H9 (cell line): ENCODE measurements at regions not wholly inside any gene's neighbourhood (a gene's known extent, or its start where the extent isn't known, plus 50 kb on each side); places are given as distances from the start of the nearest gene placed in this dataset.

Experiments used
- DNase-seq: peaks from one replicate; pipeline ENCODE4 v3.0.0-alpha.2; 2017
- H2AFZ ChIP-seq: one replicate; pipeline ENCODE4 v1.6.1; 2013; ENCODE audit warnings: mild to moderate bottlenecking, low read length, control low read depth, moderate library complexity
- H2AK5ac ChIP-seq: 2 replicates; pipeline ENCODE4 v1.6.1; 2013; ENCODE audit warnings: low read length, control low read depth, mixed read lengths; ENCODE audit not compliant: insufficient read length
- H2BK120ac ChIP-seq: one replicate; pipeline ENCODE4 v1.6.1; 2013; ENCODE audit warnings: low read depth, mild to moderate bottlenecking, low read length, control low read depth, inconsistent platforms; ENCODE audit not compliant: poor library complexity, severe bottlenecking
- H2BK12ac ChIP-seq: 2 replicates; pipeline ENCODE4 v1.6.1; 2013; ENCODE audit warnings: low read length, control low read depth, mixed read lengths, low read depth; ENCODE audit not compliant: insufficient read length
- H2BK15ac ChIP-seq: 2 replicates; pipeline ENCODE4 v1.6.1; 2013; ENCODE audit warnings: low read depth, low read length, control low read depth
- H2BK20ac ChIP-seq: one replicate; pipeline ENCODE4 v1.6.1; 2013; ENCODE audit warnings: low read depth, mild to moderate bottlenecking, low read length, control low read depth, inconsistent platforms; ENCODE audit not compliant: poor library complexity, severe bottlenecking
- H2BK5ac ChIP-seq: 2 replicates; pipeline ENCODE4 v1.6.1; 2013; ENCODE audit warnings: low read length, control low read depth, mixed read lengths; ENCODE audit not compliant: insufficient read length
- H3K14ac ChIP-seq: 2 replicates; pipeline ENCODE4 v1.6.1; 2013; ENCODE audit warnings: low read length, control low read depth; ENCODE audit not compliant: insufficient read depth
- H3K18ac ChIP-seq: 2 replicates; pipeline ENCODE4 v1.6.1; 2013; ENCODE audit warnings: low read depth, mild to moderate bottlenecking, mixed read lengths, low read length, control low read depth; ENCODE audit not compliant: insufficient read length
- H3K23ac ChIP-seq: 2 replicates; pipeline ENCODE4 v1.6.1; 2013; ENCODE audit warnings: low read length, control low read depth, mixed read lengths, low read depth; ENCODE audit not compliant: insufficient read length
- H3K23me2 ChIP-seq: 2 replicates; pipeline ENCODE4 v1.6.1; 2013; ENCODE audit warnings: low read depth, mild to moderate bottlenecking, mixed read lengths, low read length, control low read depth; ENCODE audit not compliant: insufficient read length, poor library complexity, severe bottlenecking
- H3K27ac ChIP-seq: 2 replicates; pipeline ENCODE4 v1.5.1; 2013; ENCODE audit warnings: low read length, control low read depth, mixed read lengths, low read depth; ENCODE audit not compliant: insufficient read length
- H3K27me3 ChIP-seq: 2 replicates; pipeline ENCODE4 v1.6.1; 2013; ENCODE audit warnings: low read length, control low read depth, inconsistent platforms; ENCODE audit not compliant: insufficient read depth
- H3K4ac ChIP-seq: 2 replicates; pipeline ENCODE4 v1.6.1; 2013; ENCODE audit warnings: low read depth, mild to moderate bottlenecking, control low read depth, inconsistent platforms, low read length, moderate library complexity
- H3K4me1 ChIP-seq: 2 replicates; pipeline ENCODE4 v1.6.1; 2013; ENCODE audit warnings: low read length, control low read depth, inconsistent platforms; ENCODE audit not compliant: insufficient read depth
- H3K4me2 ChIP-seq: 2 replicates; pipeline ENCODE4 v1.6.1; 2013; ENCODE audit warnings: low read length, control low read depth, mixed read lengths; ENCODE audit not compliant: insufficient read length, insufficient read depth
- H3K56ac ChIP-seq: 2 replicates; pipeline ENCODE4 v1.6.1; 2013; ENCODE audit warnings: low read depth, mild to moderate bottlenecking, mixed read lengths, low read length, control low read depth; ENCODE audit not compliant: insufficient read length
- H3K79me1 ChIP-seq: 2 replicates; pipeline ENCODE4 v1.6.1; 2013; ENCODE audit warnings: low read depth, mild to moderate bottlenecking, moderate library complexity, low read length, control low read depth, inconsistent platforms; ENCODE audit not compliant: insufficient read depth, poor library complexity, severe bottlenecking
- H3K79me2 ChIP-seq: 2 replicates; pipeline ENCODE4 v1.6.1; 2013; ENCODE audit warnings: low read length, control low read depth, inconsistent platforms; ENCODE audit not compliant: insufficient read depth
- H3K9ac ChIP-seq: 2 replicates; pipeline ENCODE4 v1.6.1; 2013; ENCODE audit warnings: low read length, control low read depth, mixed read lengths; ENCODE audit not compliant: insufficient read length; ENCODE audit errors: extremely low read depth
- H3K9me3 ChIP-seq: one replicate; pipeline ENCODE4 v1.6.1; 2013; ENCODE audit warnings: low read depth, low read length, inconsistent platforms; ENCODE audit not compliant: control insufficient read depth
- H3T11ph ChIP-seq: one replicate; pipeline ENCODE4 v1.6.1; 2013; ENCODE audit warnings: mild to moderate bottlenecking, low read length, control low read depth, inconsistent platforms
- H4K20me1 ChIP-seq: one replicate; pipeline ENCODE4 v1.6.1; 2013; ENCODE audit not compliant: control insufficient read depth, insufficient read length, insufficient read depth
- H4K5ac ChIP-seq: 2 replicates; pipeline ENCODE4 v1.6.1; 2013; ENCODE audit warnings: low read depth, mild to moderate bottlenecking, mixed read lengths, low read length, control low read depth; ENCODE audit not compliant: insufficient read length
- H4K8ac ChIP-seq: replicated peaks from 2 replicates; pipeline ENCODE4 v1.6.1; 2013; ENCODE audit warnings: low read length, control low read depth, mixed read lengths, low read depth; ENCODE audit not compliant: insufficient read length
- H4K91ac ChIP-seq: 2 replicates; pipeline ENCODE4 v1.6.1; 2013; ENCODE audit warnings: low read depth, mild to moderate bottlenecking, moderate library complexity, mixed read lengths, low read length, control low read depth; ENCODE audit not compliant: insufficient read length
- H3K27ac Mint-ChIP-seq, 3 experiments: 2 replicates in 2 of 3; 3 replicates in 1 of 3; pipeline ENCODE4 v1.8.0; 2020 to 2021; ENCODE audit warnings: mixed read lengths in 3 of 3, mild to moderate bottlenecking in 1 of 3, moderate library complexity in 1 of 3
- H3K27me3 Mint-ChIP-seq: 2 replicates; pipeline ENCODE4 v1.8.0; 2021; ENCODE audit warnings: low read depth, mild to moderate bottlenecking, moderate library complexity, mixed read lengths
- H3K36me3 Mint-ChIP-seq, 3 experiments: 2 replicates in 2 of 3; 3 replicates in 1 of 3; pipeline ENCODE4 v1.8.0; 2020 to 2021; ENCODE audit warnings: low read depth in 3 of 3, mixed read lengths in 3 of 3; ENCODE audit not compliant: insufficient read depth in 1 of 3
- H3K4me1 Mint-ChIP-seq, 2 experiments: 2 replicates each; pipeline ENCODE4 v1.8.0; 2020; ENCODE audit warnings: mixed read lengths in 2 of 2
- H3K4me3 Mint-ChIP-seq, 2 experiments: 2 replicates in 1 of 2; 3 replicates in 1 of 2; pipeline ENCODE4 v1.8.0; 2020 to 2021; ENCODE audit warnings: mild to moderate bottlenecking in 2 of 2, mixed read lengths in 2 of 2, moderate library complexity in 1 of 2
- H3K9me3 Mint-ChIP-seq, 2 experiments: 2 replicates in 1 of 2; 3 replicates in 1 of 2; pipeline ENCODE4 v1.8.0; 2020; ENCODE audit warnings: mild to moderate bottlenecking in 2 of 2, mixed read lengths in 2 of 2, moderate library complexity in 1 of 2
- WGBS: extraction: QIAGEN DNeasy Blood & Tissue Kit; methylation state at CpG from one replicate; pipeline ENCODE4 v1.1.7; 2013; ENCODE audit warnings: missing lambda C conversion rate, low lambda C conversion rate, mixed read lengths; ENCODE audit not compliant: insufficient read length; ENCODE audit errors: extremely low coverage; 5-methylcytosine and 5-hydroxymethylcytosine counted together
- TF ChIP-seq, protein P1 (sequence below): fragments of 200-600 bp; sonication (generic); conservative IDR thresholded peaks from 3 replicates; pipeline ENCODE4 v1.8.0; 2021; ENCODE audit warnings: antibody characterized with exemption, mild to moderate bottlenecking

- H3K4me2 ChIP-seq, result no peak overlapping the region
- no peak overlapping the region for H3K27ac Mint-ChIP-seq
- H2BK12ac ChIP-seq, result no peak overlapping the region
- no peak overlapping the region for H3K18ac ChIP-seq
- no peak overlapping the region for H2AFZ ChIP-seq
- H3K14ac ChIP-seq, result no peak overlapping the region
- no peaks in the 10 kb centered on the region for H4K20me1 ChIP-seq
- H3K4me3 Mint-ChIP-seq, result no peak overlapping the region
- no peak overlapping the region for H4K5ac ChIP-seq
- no peaks in the 10 kb centered on the region for H3K79me2 ChIP-seq
- H2BK20ac ChIP-seq, result no peak overlapping the region
- H3K9ac ChIP-seq, result no peak overlapping the region
- H3K27me3 ChIP-seq, result no peaks in the 10 kb centered on the region
- H3K79me1 ChIP-seq, result no peaks in the 10 kb centered on the region
- no peak overlapping the region for H2BK120ac ChIP-seq
- H3T11ph ChIP-seq, result no peak overlapping the region
- TF ChIP-seq, protein P1, sequence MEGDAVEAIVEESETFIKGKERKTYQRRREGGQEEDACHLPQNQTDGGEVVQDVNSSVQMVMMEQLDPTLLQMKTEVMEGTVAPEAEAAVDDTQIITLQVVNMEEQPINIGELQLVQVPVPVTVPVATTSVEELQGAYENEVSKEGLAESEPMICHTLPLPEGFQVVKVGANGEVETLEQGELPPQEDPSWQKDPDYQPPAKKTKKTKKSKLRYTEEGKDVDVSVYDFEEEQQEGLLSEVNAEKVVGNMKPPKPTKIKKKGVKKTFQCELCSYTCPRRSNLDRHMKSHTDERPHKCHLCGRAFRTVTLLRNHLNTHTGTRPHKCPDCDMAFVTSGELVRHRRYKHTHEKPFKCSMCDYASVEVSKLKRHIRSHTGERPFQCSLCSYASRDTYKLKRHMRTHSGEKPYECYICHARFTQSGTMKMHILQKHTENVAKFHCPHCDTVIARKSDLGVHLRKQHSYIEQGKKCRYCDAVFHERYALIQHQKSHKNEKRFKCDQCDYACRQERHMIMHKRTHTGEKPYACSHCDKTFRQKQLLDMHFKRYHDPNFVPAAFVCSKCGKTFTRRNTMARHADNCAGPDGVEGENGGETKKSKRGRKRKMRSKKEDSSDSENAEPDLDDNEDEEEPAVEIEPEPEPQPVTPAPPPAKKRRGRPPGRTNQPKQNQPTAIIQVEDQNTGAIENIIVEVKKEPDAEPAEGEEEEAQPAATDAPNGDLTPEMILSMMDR, result no peak
- no peak overlapping the region for H3K23ac ChIP-seq
- H3K4me1 ChIP-seq, result no peaks in the 10 kb centered on the region
- H4K8ac ChIP-seq, result no peak overlapping the region
- no peak overlapping the region for H2BK5ac ChIP-seq
- no peaks in the 10 kb centered on the region for H3K9me3 ChIP-seq
- H4K91ac ChIP-seq, result no peak overlapping the region
- no peak overlapping the region for H2BK15ac ChIP-seq
- WGBS, result no CpG with 5 or more reads among the region's 4 CpGs
- peaks cover 0 to 2% of the 10 kb centered on the region in 2 experiments; a peak in 1 of 4 replicates for H3K4me1 Mint-ChIP-seq
- peaks cover 9 to 16% of the 10 kb centered on the region in 2 experiments; a peak in 4 of 5 replicates for H3K9me3 Mint-ChIP-seq
- no peak overlapping the region for H3K56ac ChIP-seq
- H3K27ac ChIP-seq, result no peak overlapping the region
- H3K27me3 Mint-ChIP-seq, result no peaks in the 10 kb centered on the region; the same call in 1 of the 2 replicates
- no peak overlapping the region for H2AK5ac ChIP-seq
- no peak overlapping the region for H3K4ac ChIP-seq
- H3K36me3 Mint-ChIP-seq, result no peaks in the 10 kb centered on the region; a peak in 1 of 7 replicates
- no peaks in the 10 kb centered on the region for H3K23me2 ChIP-seq
- no peak for DNase-seq
Measured at GRCh38 chr12:13336216-13336615, 139.7 kb downstream of the EMP1 start.
